A549 (cell line): ENCODE measurements at regions not wholly inside any gene's neighbourhood (a gene's known extent, or its start where the extent isn't known, plus 50 kb on each side); places are given as distances from the start of the nearest gene placed in this dataset.

Experiments used
- ATAC-seq, 2 experiments: fragments of 200-7000 bp in 1 of 2; fragments of >200 bp in 1 of 2; cut with Nextera tagmentation in 1 of 2; cut with Tn5 transposase in 1 of 2; 3 replicates each; pipeline versions ENCODE4 v1.8.0 to v1.9.1; 2018 to 2020; ENCODE audit warnings: mild to moderate bottlenecking in 1 of 2, moderate library complexity in 1 of 2
- CTCF ChIA-PET: fragments of 300-600 bp; sonication (Branson Sonifier 250); formaldehyde crosslinking; extraction: SDS; loops from one replicate; lab custom pipeline; 2021; ENCODE audit warnings: antibody characterized with exemption, inconsistent platforms; lab: Yijun Ruan, JAX
- POLR2A ChIA-PET: fragments of 350-600 bp; formaldehyde crosslinking; extraction: SDS; loops from one replicate; lab custom pipeline; 2021; ENCODE audit warnings: antibody characterized with exemption, inconsistent platforms; lab: Yijun Ruan, JAX
- DNase-seq, 2 experiments: peaks; one replicate each; pipeline versions ENCODE4 v3.0.0 to v3.0.0-alpha.2; 2011 to 2016; ENCODE audit warnings: low read depth in 1 of 2, low spot score in 1 of 2
- FAIRE-seq: peaks from 2 replicates; lab custom pipeline; 2011; peaks lifted over from hg19 to GRCh38; lab: Jason Lieb, UNC
- H3K27ac ChIP-seq, 2 experiments: fragments of >200 bp; sonication (Bioruptor Twin); formaldehyde crosslinking; 3 replicates each; pipeline ENCODE4 v1.5.1; 2016 to 2017
- H3K4me1 ChIP-seq: fragments of >200 bp; sonication (Bioruptor Twin); formaldehyde crosslinking; 3 replicates; pipeline ENCODE4 v1.6.1; 2016
- H3K4me2 ChIP-seq: fragments of >200 bp; sonication (Bioruptor Twin); formaldehyde crosslinking; 3 replicates; pipeline ENCODE4 v1.6.1; 2016
- H3K4me3 ChIP-seq: fragments of >200 bp; sonication (Bioruptor Twin); formaldehyde crosslinking; 3 replicates; pipeline ENCODE4 v1.5.1; 2016
- H3K9me3 ChIP-seq: fragments of >200 bp; sonication (Bioruptor Twin); formaldehyde crosslinking; 3 replicates; pipeline ENCODE4 v1.6.1; 2016
- CBX2 ChIP-seq: fragments of 200-600 bp; sonication (generic); IDR thresholded peaks from 2 replicates; pipeline ENCODE4 v1.6.1; 2016; ENCODE audit warnings: low read depth, mild to moderate bottlenecking, borderline replicate concordance
- CBX8 ChIP-seq: fragments of 200-600 bp; sonication (generic); IDR thresholded peaks from 2 replicates; pipeline ENCODE4 v1.6.1; 2016
- FOXS1 ChIP-seq: fragments of 250-450 bp; sonication (Bioruptor Pico); IDR thresholded peaks from 2 replicates; pipeline ENCODE4 v1.5.0; 2020; ENCODE audit warnings: mild to moderate bottlenecking, moderate library complexity
- HDAC2 ChIP-seq: fragments of 200-600 bp; sonication (generic); IDR thresholded peaks from 2 replicates; pipeline ENCODE4 v1.6.1; 2016
- HOXB5 ChIP-seq: fragments of 250-450 bp; sonication (Bioruptor Pico); IDR thresholded peaks from 2 replicates; pipeline ENCODE4 v1.5.0; 2020; ENCODE audit warnings: mild to moderate bottlenecking, moderate library complexity
- JUNB ChIP-seq: fragments of >200 bp; sonication (Bioruptor Twin); formaldehyde crosslinking; IDR thresholded peaks from 2 replicates; pipeline ENCODE4 v1.6.1; 2016
- KDM5A ChIP-seq: fragments of 200-600 bp; sonication (generic); IDR thresholded peaks from 2 replicates; pipeline ENCODE4 v1.6.1; 2016; ENCODE audit warnings: antibody characterized with exemption, mild to moderate bottlenecking
- MAZ ChIP-seq: fragments of 150-350 bp; IDR thresholded peaks from 2 replicates; pipeline ENCODE4 v1.6.1; 2014; ENCODE audit warnings: antibody characterized with exemption, low read depth, low read length, borderline replicate concordance
- RARB ChIP-seq: fragments of 250-450 bp; sonication (Bioruptor Pico); IDR thresholded peaks from 2 replicates; pipeline ENCODE4 v1.8.0; 2021; ENCODE audit warnings: mild to moderate bottlenecking, moderate library complexity
- RFX5 ChIP-seq: fragments of 450-650 bp; IDR thresholded peaks from 2 replicates; pipeline ENCODE4 v1.7.1; 2014; ENCODE audit warnings: antibody characterized with exemption, mild to moderate bottlenecking, moderate library complexity
- RNF2 ChIP-seq: fragments of 200-600 bp; sonication (generic); IDR thresholded peaks from 2 replicates; pipeline ENCODE4 v1.6.1; 2016; ENCODE audit warnings: low read depth, mild to moderate bottlenecking, antibody characterized with exemption, moderate library complexity, borderline replicate concordance
- SREBF2 ChIP-seq: fragments of 450-650 bp; IDR thresholded peaks from 2 replicates; pipeline ENCODE4 v1.6.1; 2014; ENCODE audit warnings: mild to moderate bottlenecking, moderate library complexity
- ZNF302 ChIP-seq: fragments of 250-450 bp; sonication (Bioruptor Pico); IDR thresholded peaks from 2 replicates; pipeline ENCODE4 v1.9.0; 2021; ENCODE audit warnings: inconsistent platforms, mild to moderate bottlenecking, moderate library complexity
- WGBS: methylation state at CpG from one replicate; pipeline ENCODE4 v1.1.6; 2017; ENCODE audit errors: missing lambda C conversion rate; 5-methylcytosine and 5-hydroxymethylcytosine counted together
- TF ChIP-seq, protein P1 (sequence below): fragments of 450-650 bp; IDR thresholded peaks from 2 replicates; pipeline ENCODE4 v1.6.1; 2014; ENCODE audit warnings: antibody characterized with exemption
- TF ChIP-seq, protein P2 (sequence below): fragments of 250-450 bp; sonication (Bioruptor Pico); IDR thresholded peaks from 2 replicates; pipeline ENCODE4 v1.5.0; 2020; ENCODE audit warnings: low read depth, mild to moderate bottlenecking, moderate library complexity
- TF ChIP-seq, protein P3 (sequence below): IDR thresholded peaks from 2 replicates; pipeline ENCODE4 v1.6.1; 2012; ENCODE audit warnings: low read depth, borderline replicate concordance
- TF ChIP-seq, protein P4 (sequence below): fragments of 200-600 bp; sonication (generic); IDR thresholded peaks from 2 replicates; pipeline ENCODE4 v1.6.1; 2016; ENCODE audit warnings: antibody characterized with exemption, mild to moderate bottlenecking, moderate library complexity
- TF ChIP-seq, protein P5 (sequence below): IDR thresholded peaks from 2 replicates; pipeline ENCODE4 v1.6.1; 2012

DNA sequence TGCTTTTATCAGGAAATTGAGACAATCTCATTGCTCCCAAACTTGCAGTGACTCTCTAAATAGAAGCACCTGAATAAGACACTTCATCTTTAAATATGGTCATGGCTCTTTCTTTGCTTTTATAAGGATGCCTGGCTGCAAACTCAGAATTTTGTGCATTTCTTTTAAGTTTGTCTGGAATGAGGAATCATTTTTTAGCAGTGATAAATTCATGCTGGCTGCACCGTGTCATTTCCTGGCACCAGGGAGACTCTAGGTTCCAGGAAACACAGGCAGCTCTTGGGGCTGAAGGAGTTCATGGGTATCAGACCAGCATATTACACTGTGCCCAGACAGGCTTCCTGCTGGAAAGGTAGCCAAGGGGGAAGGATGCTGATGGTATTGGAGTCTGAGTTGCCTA lies 109.9 kb downstream of the NUDT12 start:
- TF ChIP-seq, protein P1, sequence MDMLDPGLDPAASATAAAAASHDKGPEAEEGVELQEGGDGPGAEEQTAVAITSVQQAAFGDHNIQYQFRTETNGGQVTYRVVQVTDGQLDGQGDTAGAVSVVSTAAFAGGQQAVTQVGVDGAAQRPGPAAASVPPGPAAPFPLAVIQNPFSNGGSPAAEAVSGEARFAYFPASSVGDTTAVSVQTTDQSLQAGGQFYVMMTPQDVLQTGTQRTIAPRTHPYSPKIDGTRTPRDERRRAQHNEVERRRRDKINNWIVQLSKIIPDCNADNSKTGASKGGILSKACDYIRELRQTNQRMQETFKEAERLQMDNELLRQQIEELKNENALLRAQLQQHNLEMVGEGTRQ: no peak
- TF ChIP-seq HOXB5 (CRISPR knock-in tag) (no peak), FOXS1 (CRISPR knock-in tag) (no peak), MAZ (no peak), RARB (CRISPR knock-in tag) (no peak), KDM5A (no peak), JUNB (no peak)
- TF ChIP-seq, protein P2, sequence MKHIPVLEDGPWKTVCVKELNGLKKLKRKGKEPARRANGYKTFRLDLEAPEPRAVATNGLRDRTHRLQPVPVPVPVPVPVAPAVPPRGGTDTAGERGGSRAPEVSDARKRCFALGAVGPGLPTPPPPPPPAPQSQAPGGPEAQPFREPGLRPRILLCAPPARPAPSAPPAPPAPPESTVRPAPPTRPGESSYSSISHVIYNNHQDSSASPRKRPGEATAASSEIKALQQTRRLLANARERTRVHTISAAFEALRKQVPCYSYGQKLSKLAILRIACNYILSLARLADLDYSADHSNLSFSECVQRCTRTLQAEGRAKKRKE: no peak
- Histone ChIP-seq H3K4me3 (no peak overlapping the region), H3K4me1 (no peaks in the 10 kb centered on the region), H3K4me2 (no peak overlapping the region), H3K27ac (no peak overlapping the region), H3K9me3 (no peaks in the 10 kb centered on the region)
- 18% methylated on average over 1 of the region's 1 CpG for WGBS
- POLR2A ChIA-PET: no interaction called here
- DNase-seq: no peak
- no peak for FAIRE-seq
- CTCF ChIA-PET: interaction anchor here (1.1 kb wide), 1 partner anchor 37 kb away, joined by 3 read pairs; no protein-coding TSS in a partner anchor
- ATAC-seq: no peak

DNA sequence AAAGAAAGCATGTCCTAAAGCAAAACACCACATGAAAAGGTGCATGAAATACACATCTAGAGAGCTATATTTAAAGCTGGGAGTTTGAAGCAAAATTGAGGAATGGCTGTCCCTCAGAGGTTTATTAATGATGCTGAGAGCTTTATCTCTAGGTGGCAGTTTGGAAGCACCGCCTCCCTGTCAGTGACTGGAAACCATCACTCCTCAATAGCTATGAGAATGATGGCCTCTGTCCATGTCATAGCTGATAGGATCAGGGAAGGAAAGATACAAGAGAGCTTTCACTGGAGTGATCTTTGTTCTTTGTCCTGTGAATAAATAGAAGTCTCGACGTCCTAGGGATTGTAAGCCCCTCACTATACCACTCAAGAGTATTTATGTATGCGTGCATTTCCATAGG lies 110.5 kb downstream of the NUDT12 start:
- ATAC-seq (no peak), DNase-seq (no peak), FAIRE-seq (no peak)
- no peak overlapping the region for H3K4me2 ChIP-seq
- H3K9me3 ChIP-seq: no peaks in the 10 kb centered on the region
- no peak overlapping the region for H3K4me3 ChIP-seq
- H3K4me1 ChIP-seq: no peaks in the 10 kb centered on the region
- no peak overlapping the region for H3K27ac ChIP-seq
- ChIA-PET CTCF (interaction anchor here (0.7 to 1.1 kb wide), 2 partner anchors 23 to 37 kb away, joined by 3 read pairs; no protein-coding TSS in a partner anchor), POLR2A (no interaction called here)
- 49% methylated on average over 4 of the region's 4 CpGs for WGBS
- TF ChIP-seq, protein P3, sequence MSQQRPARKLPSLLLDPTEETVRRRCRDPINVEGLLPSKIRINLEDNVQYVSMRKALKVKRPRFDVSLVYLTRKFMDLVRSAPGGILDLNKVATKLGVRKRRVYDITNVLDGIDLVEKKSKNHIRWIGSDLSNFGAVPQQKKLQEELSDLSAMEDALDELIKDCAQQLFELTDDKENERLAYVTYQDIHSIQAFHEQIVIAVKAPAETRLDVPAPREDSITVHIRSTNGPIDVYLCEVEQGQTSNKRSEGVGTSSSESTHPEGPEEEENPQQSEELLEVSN: no peak
- TF ChIP-seq, protein P4, sequence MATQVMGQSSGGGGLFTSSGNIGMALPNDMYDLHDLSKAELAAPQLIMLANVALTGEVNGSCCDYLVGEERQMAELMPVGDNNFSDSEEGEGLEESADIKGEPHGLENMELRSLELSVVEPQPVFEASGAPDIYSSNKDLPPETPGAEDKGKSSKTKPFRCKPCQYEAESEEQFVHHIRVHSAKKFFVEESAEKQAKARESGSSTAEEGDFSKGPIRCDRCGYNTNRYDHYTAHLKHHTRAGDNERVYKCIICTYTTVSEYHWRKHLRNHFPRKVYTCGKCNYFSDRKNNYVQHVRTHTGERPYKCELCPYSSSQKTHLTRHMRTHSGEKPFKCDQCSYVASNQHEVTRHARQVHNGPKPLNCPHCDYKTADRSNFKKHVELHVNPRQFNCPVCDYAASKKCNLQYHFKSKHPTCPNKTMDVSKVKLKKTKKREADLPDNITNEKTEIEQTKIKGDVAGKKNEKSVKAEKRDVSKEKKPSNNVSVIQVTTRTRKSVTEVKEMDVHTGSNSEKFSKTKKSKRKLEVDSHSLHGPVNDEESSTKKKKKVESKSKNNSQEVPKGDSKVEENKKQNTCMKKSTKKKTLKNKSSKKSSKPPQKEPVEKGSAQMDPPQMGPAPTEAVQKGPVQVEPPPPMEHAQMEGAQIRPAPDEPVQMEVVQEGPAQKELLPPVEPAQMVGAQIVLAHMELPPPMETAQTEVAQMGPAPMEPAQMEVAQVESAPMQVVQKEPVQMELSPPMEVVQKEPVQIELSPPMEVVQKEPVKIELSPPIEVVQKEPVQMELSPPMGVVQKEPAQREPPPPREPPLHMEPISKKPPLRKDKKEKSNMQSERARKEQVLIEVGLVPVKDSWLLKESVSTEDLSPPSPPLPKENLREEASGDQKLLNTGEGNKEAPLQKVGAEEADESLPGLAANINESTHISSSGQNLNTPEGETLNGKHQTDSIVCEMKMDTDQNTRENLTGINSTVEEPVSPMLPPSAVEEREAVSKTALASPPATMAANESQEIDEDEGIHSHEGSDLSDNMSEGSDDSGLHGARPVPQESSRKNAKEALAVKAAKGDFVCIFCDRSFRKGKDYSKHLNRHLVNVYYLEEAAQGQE: no peak
- TF ChIP-seq CBX8: no peak
- TF ChIP-seq RARB (CRISPR knock-in tag): no peak
- no peak for TF ChIP-seq KDM5A
- no peak for TF ChIP-seq RNF2
- no peak for TF ChIP-seq HDAC2
- TF ChIP-seq, protein P5, sequence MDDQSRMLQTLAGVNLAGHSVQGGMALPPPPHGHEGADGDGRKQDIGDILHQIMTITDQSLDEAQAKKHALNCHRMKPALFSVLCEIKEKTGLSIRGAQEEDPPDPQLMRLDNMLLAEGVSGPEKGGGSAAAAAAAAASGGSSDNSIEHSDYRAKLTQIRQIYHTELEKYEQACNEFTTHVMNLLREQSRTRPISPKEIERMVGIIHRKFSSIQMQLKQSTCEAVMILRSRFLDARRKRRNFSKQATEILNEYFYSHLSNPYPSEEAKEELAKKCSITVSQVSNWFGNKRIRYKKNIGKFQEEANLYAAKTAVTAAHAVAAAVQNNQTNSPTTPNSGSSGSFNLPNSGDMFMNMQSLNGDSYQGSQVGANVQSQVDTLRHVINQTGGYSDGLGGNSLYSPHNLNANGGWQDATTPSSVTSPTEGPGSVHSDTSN: no peak
- TF ChIP-seq RFX5: no peak
- TF ChIP-seq SREBF2: no peak

DNA sequence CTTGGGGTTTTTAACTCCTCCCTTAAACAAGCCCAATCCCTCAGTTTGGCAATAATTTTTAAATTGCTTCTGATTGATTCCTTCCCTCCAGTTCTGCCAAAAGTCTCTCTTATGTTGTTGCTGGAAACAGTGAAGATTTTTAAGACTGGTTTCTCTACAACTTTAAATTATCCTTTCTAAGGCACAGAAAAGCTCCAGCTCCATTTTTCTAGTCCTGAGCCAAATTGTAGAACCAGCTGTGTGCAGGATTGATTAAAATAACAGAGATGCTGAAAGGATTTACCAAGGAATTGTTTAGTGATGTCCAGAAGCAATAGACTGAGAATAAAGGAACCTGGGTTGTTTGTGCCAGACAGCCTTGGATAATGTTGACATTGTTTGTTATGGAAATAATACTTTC lies 111.3 kb downstream of the NUDT12 start:
- H3K4me1 ChIP-seq: no peaks in the 10 kb centered on the region
- no peak for FAIRE-seq
- H3K9me3 ChIP-seq: no peaks in the 10 kb centered on the region
- POLR2A ChIA-PET: no interaction called here
- no peak overlapping the region for H3K4me3 ChIP-seq
- no peak for DNase-seq
- CTCF ChIA-PET: interaction anchor here (0.8 kb wide), 1 partner anchor 9 kb away, joined by 3 read pairs; no protein-coding TSS in a partner anchor
- TF ChIP-seq SREBF2: no peak
- no peak for TF ChIP-seq ZNF302
- no peak for TF ChIP-seq CBX2
- ATAC-seq: no peak
- no peak overlapping the region for H3K4me2 ChIP-seq
- no peak overlapping the region for H3K27ac ChIP-seq
